NCI-H1092 (cell line): ENCODE measurements at regions not wholly inside any gene's neighbourhood (a gene's known extent, or its start where the extent isn't known, plus 50 kb on each side); places are given as distances from the start of the nearest gene placed in this dataset.
"Not testable (repeated sequence)": the region's sequence is repeated elsewhere in the genome, so short reads cannot be mapped to it uniquely, and the experiment has no call there.

Experiments used
- DNase-seq: peaks from one replicate; lab custom pipeline; 2025; lab: John Stamatoyannopoulos, UW

DNA sequence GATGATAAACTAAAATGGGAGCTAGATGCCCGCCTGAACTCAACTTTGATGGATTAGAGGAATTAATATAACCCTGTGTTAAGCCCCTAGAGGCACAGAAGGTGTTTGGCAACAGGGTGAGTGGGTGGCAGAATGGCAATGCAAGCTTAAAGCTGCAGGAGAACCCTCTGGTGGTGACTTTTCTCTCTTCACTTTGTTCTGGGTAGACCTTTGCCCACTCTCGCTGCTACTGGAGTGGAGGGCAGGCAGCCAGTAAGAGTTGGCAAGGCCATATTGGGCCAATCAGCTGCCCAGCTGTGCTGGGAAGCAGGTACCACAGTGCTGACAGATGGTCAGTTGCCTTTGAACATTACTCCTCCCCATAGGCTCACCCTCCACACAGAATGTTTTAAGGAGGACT lies 468.2 kb downstream of the MMUT start:
- no peak for DNase-seq

DNA sequence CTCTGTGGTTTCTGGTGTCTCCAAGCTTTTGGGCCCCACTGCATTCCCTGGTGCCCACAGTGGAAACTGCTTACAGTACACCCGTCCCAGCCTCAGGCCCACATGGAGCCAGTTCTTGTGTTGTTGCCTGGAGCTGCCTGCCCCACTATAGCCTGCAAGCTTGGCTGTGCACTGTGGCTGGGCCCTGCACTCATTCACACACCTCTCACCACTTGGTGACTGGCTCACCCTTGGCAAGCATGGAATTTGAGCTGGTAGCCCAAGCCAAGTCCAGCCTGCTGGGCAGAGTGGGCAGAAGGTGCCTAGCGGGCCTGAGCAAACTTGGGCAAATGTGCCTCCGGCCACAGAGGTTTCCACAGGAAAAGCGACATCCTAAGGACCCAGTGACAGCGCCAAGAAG lies 472.3 kb downstream of the MMUT start:
- DNase-seq, result no peak

DNA sequence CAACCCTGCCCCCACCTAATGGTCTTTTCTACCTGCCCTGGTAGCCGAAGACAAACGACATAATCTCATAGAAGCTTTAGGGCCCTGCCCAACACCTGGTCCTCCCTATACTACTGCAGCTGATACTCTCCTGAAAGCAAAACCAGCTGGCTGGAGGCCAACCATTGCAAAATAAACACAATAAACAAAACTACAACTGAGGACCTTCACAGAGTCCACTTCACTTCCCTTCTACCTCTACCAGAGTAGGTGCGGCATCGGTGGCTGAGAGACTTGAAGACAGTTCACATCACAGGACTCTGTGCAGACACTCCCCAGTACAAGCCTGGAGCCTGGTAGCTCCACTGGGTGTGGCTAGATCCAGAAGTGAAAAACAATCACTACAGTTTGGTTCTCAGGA lies 476.2 kb downstream of the MMUT start:
- DNase-seq, result no peak

GRCh38 chr6:48986105-48986504 lies 476.9 kb downstream of the MMUT start:
- DNase-seq, result no peak

GRCh38 chr6:48985025-48985424 lies 478.0 kb downstream of the MMUT start:
- DNase-seq, result no peak

GRCh38 chr6:48983968-48984367 lies 479.1 kb downstream of the MMUT start:
- not testable (repeated sequence) for DNase-seq

DNA sequence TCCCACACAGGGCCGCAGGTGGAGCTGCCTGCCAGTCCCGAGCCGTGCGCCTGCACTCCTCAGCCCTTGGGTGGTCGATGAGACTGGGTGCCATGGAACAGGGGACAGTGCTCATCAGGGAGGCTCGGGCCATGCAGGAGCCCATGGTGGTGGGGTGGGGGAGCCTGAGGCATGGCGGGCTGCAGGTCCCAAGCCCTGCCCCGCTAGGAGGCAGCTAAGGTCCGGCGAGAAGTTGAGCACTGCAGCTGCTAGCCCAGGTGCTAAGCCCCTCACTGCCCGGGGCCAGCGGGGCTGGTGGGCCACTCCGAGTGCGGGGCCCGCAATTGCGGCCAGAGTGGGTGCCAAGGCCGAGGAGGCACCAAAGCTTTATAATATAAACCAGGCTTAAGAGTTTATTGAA lies 479.7 kb downstream of the MMUT start:
- no peak for DNase-seq

DNA sequence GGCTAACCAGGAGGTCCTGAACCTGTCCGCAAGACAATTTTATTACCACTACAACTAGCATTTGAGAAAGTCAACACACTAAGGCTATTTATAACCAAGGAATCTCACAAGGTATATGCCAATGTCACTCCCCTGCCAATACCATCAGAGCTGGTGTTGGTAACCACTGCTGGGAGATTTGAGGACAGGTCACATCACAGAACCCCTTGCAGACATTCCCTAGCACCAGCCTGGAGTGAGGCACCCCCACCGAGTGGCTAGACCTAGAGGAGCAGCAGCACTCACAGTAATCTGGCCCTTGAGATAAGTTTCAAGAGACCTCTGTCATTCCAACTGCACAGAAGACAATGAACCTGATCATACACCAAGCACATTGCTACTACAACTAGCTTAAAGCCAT lies 483.2 kb downstream of the MMUT start:
- no peak for DNase-seq

- DNase-seq, result no peak
Measured at GRCh38 chr6:48979085-48979484, 484.0 kb downstream of the MMUT start.

- no peak for DNase-seq
Measured at GRCh38 chr6:48978016-48978415, 485.0 kb downstream of the MMUT start.

DNA sequence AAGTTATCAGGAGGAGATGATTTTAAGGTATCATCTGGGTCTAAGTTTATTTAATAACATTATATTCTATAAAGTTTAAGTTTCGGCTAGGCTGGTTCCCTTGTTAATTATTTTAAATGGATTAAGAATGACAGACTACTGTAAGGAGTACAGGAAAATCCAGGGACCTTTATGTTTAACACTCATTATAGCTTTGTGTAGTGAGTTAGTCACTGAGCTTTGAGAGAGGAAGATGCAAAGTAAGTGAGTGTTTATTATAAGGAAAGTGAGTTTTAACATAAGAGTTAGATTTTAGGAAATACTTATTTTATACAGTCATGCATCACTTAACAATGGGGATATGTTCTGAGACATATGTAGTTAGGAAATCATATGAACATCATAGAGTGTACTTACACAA lies 485.5 kb downstream of the MMUT start:
- no peak for DNase-seq

GRCh38 chr6:48973491-48973890 lies 489.6 kb downstream of the MMUT start:
- DNase-seq, result no peak

GRCh38 chr6:48961781-48962415 lies 501.2 kb downstream of the MMUT start:
- DNase-seq, result no peak

DNA sequence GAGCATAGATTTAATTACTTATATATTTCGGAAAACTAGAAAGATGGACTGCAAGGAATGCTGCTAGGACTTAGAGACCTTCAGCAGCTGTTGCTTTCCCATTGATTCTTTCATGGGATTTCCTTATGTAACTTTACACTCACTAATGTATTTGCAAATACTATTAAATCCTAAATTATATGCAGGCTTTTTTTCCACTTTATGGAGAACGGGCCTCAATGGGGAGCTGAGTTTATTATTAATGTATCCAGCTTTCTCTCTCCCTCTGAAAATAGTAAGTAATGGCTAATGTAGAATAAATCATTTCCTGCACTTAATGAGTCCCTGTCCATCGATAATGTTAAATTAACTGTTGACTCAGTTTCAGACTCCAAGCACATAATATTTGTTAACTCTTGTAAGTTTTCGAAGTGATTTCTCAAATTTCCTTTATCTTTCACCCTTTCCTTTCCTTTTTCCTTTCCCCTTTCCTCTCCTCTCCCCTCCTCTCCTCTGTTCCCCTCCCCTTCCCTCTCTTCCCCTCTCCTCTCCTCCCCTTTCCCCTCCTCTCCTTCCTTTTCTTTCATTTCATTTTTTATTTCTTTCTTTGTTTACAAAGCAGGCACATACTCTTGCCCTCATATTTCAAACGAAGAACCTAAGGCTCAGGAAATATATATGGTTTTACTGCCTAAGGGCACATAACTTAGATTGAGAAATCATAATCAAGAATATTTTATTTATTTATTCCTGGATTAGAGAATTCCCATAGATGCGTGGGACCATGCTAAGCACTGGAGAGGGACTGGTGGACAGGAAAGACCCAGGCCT lies 503.6 kb downstream of the MMUT start:
- DNase-seq, result no peak

- no peak for DNase-seq
Measured at GRCh38 chr6:48957781-48958180, 505.3 kb downstream of the MMUT start.

DNA sequence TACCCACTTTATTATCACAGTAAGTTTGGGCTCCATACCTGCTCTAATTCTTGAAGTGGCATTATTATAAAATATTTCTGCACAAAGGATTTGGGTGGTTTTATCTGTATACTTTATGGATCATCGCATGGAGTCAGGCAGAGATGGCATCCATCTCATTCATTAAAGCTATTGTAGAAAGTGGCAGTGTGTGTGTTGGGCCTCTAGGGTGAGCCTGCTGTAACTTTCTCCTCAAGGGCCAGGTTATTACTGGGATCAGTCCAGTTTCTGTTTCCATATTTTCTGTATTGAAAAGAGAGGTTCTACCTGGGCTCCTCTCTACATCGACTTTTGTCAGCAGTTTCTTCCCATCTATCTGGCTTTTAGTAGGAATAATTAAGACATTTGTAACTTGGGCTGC lies 511.1 kb downstream of the MMUT start:
- no peak for DNase-seq

DNA sequence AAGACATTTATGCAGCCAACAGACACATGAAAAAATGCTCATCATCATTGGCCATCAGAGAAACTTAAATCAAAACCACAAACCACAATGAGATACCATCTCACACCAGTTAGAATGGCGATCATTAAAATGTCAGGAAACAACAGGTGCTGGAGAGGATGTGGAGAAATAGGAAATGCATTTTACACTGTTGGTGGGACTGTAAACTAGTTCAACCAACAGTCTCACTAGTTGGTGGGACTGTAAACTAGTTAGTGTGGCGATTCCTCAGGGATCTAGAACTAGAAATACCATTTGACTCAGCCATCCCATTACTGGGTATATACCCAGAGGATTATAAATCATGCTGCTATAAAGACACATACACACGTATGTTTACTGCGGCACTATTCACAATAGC lies 518.8 kb downstream of the MMUT start:
- DNase-seq, result peak; percentile 63

- DNase-seq, result no peak
Measured at GRCh38 chr6:48933136-48933535, 529.9 kb downstream of the MMUT start.

DNA sequence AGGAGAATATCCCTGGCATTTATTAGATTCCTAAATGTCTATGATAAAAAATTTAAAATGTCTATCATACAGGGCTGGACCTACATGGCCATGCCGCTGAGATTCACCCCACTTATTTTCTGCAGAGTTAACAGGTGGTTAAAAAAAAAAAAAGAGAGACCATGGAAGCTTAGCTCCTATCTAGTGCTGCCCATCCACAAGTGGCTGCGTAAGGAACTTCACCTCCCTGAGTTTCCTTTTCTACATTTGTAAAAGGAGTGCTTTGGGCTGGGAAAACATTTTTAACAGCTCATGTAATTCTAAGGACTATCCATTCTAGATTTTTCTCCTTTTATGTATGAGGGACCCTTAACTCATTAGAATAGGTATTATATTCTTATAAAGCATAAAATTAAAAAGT lies 534.1 kb downstream of the MMUT start:
- DNase-seq, result no peak

GRCh38 chr6:48922837-48923236 lies 540.2 kb downstream of the MMUT start:
- no peak for DNase-seq

DNA sequence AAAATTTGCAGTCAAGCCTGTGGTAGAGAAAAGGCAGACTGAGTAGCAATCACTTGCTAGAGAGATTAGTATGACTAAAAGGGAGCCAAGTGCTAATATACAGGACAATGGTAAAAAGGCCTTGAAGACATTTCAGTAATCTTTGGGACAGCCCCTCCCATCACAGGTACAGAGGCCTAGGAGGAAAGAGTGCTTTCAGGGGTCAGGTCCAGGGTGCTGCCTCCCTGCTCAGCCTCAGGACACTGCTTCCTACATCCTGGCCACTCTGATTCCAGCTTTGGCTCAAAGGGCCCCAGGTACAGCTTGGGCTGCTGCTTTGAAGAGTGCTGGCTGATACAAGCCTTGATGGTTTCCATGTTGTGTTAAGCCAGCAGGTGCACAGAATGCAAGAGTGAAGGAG lies 543.5 kb downstream of the MMUT start:
- DNase-seq, result no peak

GRCh38 chr6:48917233-48917632 lies 545.8 kb downstream of the MMUT start:
- DNase-seq, result no peak

GRCh38 chr6:48916607-48917006 lies 546.4 kb downstream of the MMUT start:
- DNase-seq, result no peak

GRCh38 chr6:48915591-48915990 lies 547.5 kb downstream of the MMUT start:
- DNase-seq, result no peak
